ENCODE measurements at regions not wholly inside any gene's neighbourhood (a gene's known extent, or its start where the extent isn't known, plus 50 kb on each side); places are given as distances from the start of the nearest gene placed in this dataset.

GRCh38 chr5:130270786-130271185 is 366.5 kb downstream of the CHSY3 start:
- no peak overlapping the region for H3K27ac ChIP-seq (ENCODE audit: low read depth, low read length, severe bottlenecking)
- no peaks in the 10 kb centered on the region for H3K4me1 ChIP-seq (ENCODE audit: control insufficient read depth, insufficient read depth, low read length, poor library complexity, severe bottlenecking)
- H3K36me3 ChIP-seq (ENCODE audit: control insufficient read depth, insufficient read depth, low read length): no peaks in the 10 kb centered on the region
- no peak overlapping the region for H3K4me3 ChIP-seq (ENCODE audit: extremely low read depth, insufficient read depth, low read length, poor library complexity, severe bottlenecking)
- no peaks in the 10 kb centered on the region for H3K9me3 ChIP-seq (ENCODE audit: control insufficient read depth, low read length)

DNA sequence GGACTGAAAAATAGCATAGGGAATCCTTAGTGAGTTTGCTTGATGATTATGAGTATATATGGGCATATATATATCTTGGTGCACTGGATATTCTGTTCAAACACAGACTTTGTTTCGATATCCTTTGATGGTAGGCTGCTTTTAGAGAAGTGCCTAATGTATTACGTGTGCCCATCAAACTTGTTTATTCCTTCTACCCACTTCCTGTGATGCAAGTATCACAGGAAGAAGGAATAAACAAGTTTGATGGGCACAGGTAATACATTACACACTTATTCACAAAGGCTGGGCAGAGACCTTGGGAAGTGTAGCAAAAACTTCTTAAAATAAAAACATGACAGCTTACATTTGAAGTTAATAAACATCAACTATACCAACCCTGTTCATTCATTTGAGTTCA is 364.2 kb downstream of the CHSY3 start:
- Histone ChIP-seq H3K36me3 (ENCODE audit: control insufficient read depth, insufficient read depth, low read length) (no peaks in the 10 kb centered on the region), H3K27ac (ENCODE audit: low read depth, low read length, severe bottlenecking) (no peak overlapping the region), H3K4me3 (ENCODE audit: extremely low read depth, insufficient read depth, low read length, poor library complexity, severe bottlenecking) (no peak overlapping the region), H3K9me3 (ENCODE audit: control insufficient read depth, low read length) (no peaks in the 10 kb centered on the region), H3K4me1 (ENCODE audit: control insufficient read depth, insufficient read depth, low read length, poor library complexity, severe bottlenecking) (no peaks in the 10 kb centered on the region)
- no CpG with 5 or more reads among the region's 2 CpGs for WGBS, 2 experiments (ENCODE audit: insufficient coverage in 2 of 2)

- no peak overlapping the region for H3K4me3 ChIP-seq (ENCODE audit: extremely low read depth, insufficient read depth, low read length, poor library complexity, severe bottlenecking)
- no CpG with 5 or more reads among the region's 2 CpGs for WGBS, 2 experiments (ENCODE audit: insufficient coverage in 2 of 2)
- H3K9me3 ChIP-seq (ENCODE audit: control insufficient read depth, low read length): no peaks in the 10 kb centered on the region
- no peaks in the 10 kb centered on the region for H3K4me1 ChIP-seq (ENCODE audit: control insufficient read depth, insufficient read depth, low read length, poor library complexity, severe bottlenecking)
- H3K36me3 ChIP-seq (ENCODE audit: control insufficient read depth, insufficient read depth, low read length): no peaks in the 10 kb centered on the region
- H3K27ac ChIP-seq (ENCODE audit: low read depth, low read length, severe bottlenecking): no peak overlapping the region
Observed at GRCh38 chr5:130267926-130268325, 363.7 kb downstream of the CHSY3 start.

- no peaks in the 10 kb centered on the region for H3K36me3 ChIP-seq (ENCODE audit: control insufficient read depth, insufficient read depth, low read length)
- 100% methylated on average over 1 of the region's 2 CpGs; no CpG with 5 or more reads in 1 of the 2 experiments for WGBS, 2 experiments (ENCODE audit: insufficient coverage in 2 of 2)
Observed at GRCh38 chr5:130260481-130260880, 356.2 kb downstream of the CHSY3 start.

DNA sequence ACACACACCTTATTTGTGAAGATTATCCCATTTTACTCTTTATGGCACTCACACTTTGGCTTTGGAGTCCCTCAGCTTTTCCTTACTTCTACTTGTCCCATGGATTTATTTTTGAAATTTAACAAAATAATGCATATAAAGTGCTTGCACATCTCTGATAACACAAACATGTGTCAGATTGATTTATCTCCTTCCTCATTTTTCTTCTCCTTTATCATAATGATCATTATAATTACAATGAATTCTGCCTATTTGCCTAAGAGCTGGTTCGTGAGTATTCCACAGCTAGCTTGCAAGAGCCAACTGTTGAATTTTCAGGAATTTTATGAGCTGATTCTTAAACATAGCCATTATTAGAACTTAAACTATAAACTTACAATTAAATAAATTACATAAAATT is 347.7 kb downstream of the CHSY3 start:
- no peaks in the 10 kb centered on the region for H3K9me3 ChIP-seq (ENCODE audit: control insufficient read depth, low read length)
- H3K4me3 ChIP-seq (ENCODE audit: extremely low read depth, insufficient read depth, low read length, poor library complexity, severe bottlenecking): no peak overlapping the region
- no peaks in the 10 kb centered on the region for H3K36me3 ChIP-seq (ENCODE audit: control insufficient read depth, insufficient read depth, low read length)
- no peaks in the 10 kb centered on the region for H3K4me1 ChIP-seq (ENCODE audit: control insufficient read depth, insufficient read depth, low read length, poor library complexity, severe bottlenecking)
- no peak overlapping the region for H3K27ac ChIP-seq (ENCODE audit: low read depth, low read length, severe bottlenecking)
- WGBS, 2 experiments (ENCODE audit: insufficient coverage in 2 of 2): no CpG with 5 or more reads among the region's 1 CpG

More at GRCh38 chr5:130260481-130260880, 356.2 kb downstream of the CHSY3 start:
- Histone ChIP-seq H3K4me1 (ENCODE audit: control insufficient read depth, insufficient read depth, low read length, poor library complexity, severe bottlenecking) (no peaks in the 10 kb centered on the region), H3K27ac (ENCODE audit: low read depth, low read length, severe bottlenecking) (no peak overlapping the region), H3K4me3 (ENCODE audit: extremely low read depth, insufficient read depth, low read length, poor library complexity, severe bottlenecking) (no peak overlapping the region), H3K9me3 (ENCODE audit: control insufficient read depth, low read length) (no peaks in the 10 kb centered on the region)

DNA sequence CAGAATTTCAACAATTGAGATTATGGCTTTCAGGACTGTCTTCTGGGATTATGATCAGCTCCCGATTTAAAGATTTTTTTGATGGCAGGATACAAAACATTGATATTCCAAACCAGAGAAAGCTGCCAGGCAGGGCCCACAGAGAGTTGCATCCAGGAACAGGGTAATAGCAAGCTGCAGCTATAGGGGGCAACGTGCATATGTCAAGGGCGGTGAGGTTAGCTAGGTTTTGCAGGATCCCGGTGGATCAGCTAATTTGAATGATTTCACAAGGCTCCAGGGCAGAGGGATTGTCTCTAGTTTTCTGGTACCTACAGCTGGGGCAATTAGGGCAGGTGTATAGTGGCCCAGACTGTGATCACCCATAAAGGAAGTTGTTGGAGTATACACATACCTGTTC is 339.4 kb downstream of the CHSY3 start:
- 48 to 54% methylated on average over 2 to 3 of the region's 4 CpGs for WGBS, 2 experiments (ENCODE audit: insufficient coverage in 2 of 2)

DNA sequence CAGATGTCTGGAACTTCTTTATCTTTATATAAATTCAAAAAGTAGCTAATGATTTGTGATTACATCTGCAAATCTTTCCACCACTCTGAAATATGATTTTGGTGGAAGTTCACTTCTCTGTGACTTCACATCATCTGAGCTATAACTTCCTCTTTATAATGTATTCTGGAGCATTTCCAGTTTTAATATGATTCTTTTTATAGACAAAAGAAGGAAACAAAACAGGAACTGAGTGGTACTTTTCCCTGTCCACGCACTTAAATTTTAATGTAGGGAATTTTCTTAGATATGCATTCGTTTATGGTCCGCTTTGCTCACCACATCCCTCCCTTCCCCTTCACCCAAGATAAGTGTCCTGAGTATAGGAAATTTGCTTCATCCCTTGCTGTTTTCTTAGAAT is 333.5 kb downstream of the CHSY3 start:
- no peak overlapping the region for H3K4me3 ChIP-seq (ENCODE audit: extremely low read depth, insufficient read depth, low read length, poor library complexity, severe bottlenecking)
- no peaks in the 10 kb centered on the region for H3K36me3 ChIP-seq (ENCODE audit: control insufficient read depth, insufficient read depth, low read length)
- H3K4me1 ChIP-seq (ENCODE audit: control insufficient read depth, insufficient read depth, low read length, poor library complexity, severe bottlenecking): no peaks in the 10 kb centered on the region
- WGBS, 2 experiments (ENCODE audit: insufficient coverage in 2 of 2): no CpG with 5 or more reads among the region's 3 CpGs
- no peak overlapping the region for H3K27ac ChIP-seq (ENCODE audit: low read depth, low read length, severe bottlenecking)
- H3K9me3 ChIP-seq (ENCODE audit: control insufficient read depth, low read length): no peaks in the 10 kb centered on the region

More for the DNA sequence above, 339.4 kb downstream of the CHSY3 start:
- H3K4me3 ChIP-seq (ENCODE audit: extremely low read depth, insufficient read depth, low read length, poor library complexity, severe bottlenecking): no peak overlapping the region
- no peaks in the 10 kb centered on the region for H3K36me3 ChIP-seq (ENCODE audit: control insufficient read depth, insufficient read depth, low read length)
- no peaks in the 10 kb centered on the region for H3K4me1 ChIP-seq (ENCODE audit: control insufficient read depth, insufficient read depth, low read length, poor library complexity, severe bottlenecking)
- H3K9me3 ChIP-seq (ENCODE audit: control insufficient read depth, low read length): no peaks in the 10 kb centered on the region
- H3K27ac ChIP-seq (ENCODE audit: low read depth, low read length, severe bottlenecking): no peak overlapping the region
